ENCODE measurements at regions not wholly inside any gene's neighbourhood (a gene's known extent, or its start where the extent isn't known, plus 50 kb on each side); places are given as distances from the start of the nearest gene placed in this dataset.

DNA sequence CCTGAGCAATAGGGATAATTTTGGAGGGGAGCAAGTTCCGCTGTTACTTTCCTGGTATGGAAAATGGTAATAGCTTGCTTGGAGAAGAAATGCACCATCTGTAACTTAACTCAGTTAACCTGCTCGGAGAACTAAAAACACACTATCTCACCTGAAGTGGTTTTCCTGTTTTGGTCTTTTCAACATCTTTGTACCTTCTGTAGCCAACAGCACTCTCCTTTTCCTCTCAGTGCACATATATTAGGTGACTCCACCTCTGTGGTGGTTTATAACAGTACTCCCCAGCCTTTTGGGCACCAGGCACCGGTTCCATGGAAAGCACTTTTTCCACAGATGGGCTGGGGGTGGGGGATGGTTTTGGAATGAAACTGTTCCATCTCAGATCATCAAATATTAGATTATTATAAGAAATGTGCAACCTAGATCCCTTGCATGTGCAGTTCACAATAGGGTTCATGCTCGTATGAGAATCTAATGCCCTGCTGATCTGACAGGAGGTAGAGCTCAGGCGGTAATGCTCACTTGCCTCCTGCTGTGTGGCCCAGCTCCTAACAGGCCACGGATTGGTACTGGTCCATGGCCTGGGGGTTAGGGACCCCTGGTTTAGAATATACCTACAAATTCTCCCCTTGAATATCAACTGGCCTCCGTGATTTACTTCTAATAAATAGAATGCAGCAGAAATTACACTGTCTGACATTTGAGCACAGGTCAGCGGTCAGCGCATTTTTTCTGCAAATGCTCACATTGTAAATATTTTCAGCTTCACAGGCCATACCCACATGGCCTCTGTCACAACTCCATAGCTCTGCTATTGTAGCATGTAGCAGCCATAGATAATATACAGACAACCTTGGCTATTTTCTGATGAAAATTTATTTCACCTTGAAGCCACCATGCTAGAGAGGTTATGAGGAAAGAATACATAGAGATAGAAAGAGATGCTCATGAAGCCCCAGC lies 83.8 kb upstream of the SUCLG2 start:
- no peaks in the 10 kb centered on the region for H4K20me1 ChIP-seq (ENCODE audit: insufficient read depth)
- H2AFZ ChIP-seq (ENCODE audit: low read depth): no peak overlapping the region
- no peaks in the 10 kb centered on the region for H3F3A ChIP-seq (replicated peaks; ENCODE audit: insufficient read depth)
- H3K27me3 ChIP-seq (ENCODE audit: insufficient read depth): no peaks in the 10 kb centered on the region
- no peaks in the 10 kb centered on the region for H3K9me3 ChIP-seq
- ChIA-PET POLR2A (no interaction called here), CTCF (no interaction called here)
- no peak overlapping the region for H3K9ac ChIP-seq
- H3K4me2 ChIP-seq: no peak overlapping the region
- H3K4me1 ChIP-seq (ENCODE audit: control insufficient read depth in 1 of 2, insufficient read depth in 2 of 2, low read depth in 1 of 2, low read length in 1 of 2): peaks cover 0 to 4% of the 10 kb centered on the region in 2 experiments; a peak in 2 of 4 replicates
- H3K27ac ChIP-seq (ENCODE audit: low read depth in 2 of 2, low read length in 1 of 2): no peak overlapping the region; a peak in 1 of 4 replicates
- H3K9me2 ChIP-seq: no peaks in the 10 kb centered on the region
- no peak overlapping the region for H3K4me3 ChIP-seq (ENCODE audit: low read depth in 2 of 2, low read length in 1 of 2)
- no peak for DNase-seq
- TF ChIP-seq, protein P1, sequence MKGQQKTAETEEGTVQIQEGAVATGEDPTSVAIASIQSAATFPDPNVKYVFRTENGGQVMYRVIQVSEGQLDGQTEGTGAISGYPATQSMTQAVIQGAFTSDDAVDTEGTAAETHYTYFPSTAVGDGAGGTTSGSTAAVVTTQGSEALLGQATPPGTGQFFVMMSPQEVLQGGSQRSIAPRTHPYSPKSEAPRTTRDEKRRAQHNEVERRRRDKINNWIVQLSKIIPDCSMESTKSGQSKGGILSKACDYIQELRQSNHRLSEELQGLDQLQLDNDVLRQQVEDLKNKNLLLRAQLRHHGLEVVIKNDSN (IDR thresholded peaks at IDR 0.05; ENCODE audit: borderline replicate concordance, low read depth): no peak
- no peak for TF ChIP-seq RXRA (IDR thresholded peaks at IDR 0.05; ENCODE audit: borderline replicate concordance, low read depth)
- TF ChIP-seq NFIC (IDR thresholded peaks at IDR 0.05; ENCODE audit: borderline replicate concordance): no peak
- TF ChIP-seq RCOR1 (IDR thresholded peaks at IDR 0.05; ENCODE audit: low read length): no peak
- TF ChIP-seq, protein P2, sequence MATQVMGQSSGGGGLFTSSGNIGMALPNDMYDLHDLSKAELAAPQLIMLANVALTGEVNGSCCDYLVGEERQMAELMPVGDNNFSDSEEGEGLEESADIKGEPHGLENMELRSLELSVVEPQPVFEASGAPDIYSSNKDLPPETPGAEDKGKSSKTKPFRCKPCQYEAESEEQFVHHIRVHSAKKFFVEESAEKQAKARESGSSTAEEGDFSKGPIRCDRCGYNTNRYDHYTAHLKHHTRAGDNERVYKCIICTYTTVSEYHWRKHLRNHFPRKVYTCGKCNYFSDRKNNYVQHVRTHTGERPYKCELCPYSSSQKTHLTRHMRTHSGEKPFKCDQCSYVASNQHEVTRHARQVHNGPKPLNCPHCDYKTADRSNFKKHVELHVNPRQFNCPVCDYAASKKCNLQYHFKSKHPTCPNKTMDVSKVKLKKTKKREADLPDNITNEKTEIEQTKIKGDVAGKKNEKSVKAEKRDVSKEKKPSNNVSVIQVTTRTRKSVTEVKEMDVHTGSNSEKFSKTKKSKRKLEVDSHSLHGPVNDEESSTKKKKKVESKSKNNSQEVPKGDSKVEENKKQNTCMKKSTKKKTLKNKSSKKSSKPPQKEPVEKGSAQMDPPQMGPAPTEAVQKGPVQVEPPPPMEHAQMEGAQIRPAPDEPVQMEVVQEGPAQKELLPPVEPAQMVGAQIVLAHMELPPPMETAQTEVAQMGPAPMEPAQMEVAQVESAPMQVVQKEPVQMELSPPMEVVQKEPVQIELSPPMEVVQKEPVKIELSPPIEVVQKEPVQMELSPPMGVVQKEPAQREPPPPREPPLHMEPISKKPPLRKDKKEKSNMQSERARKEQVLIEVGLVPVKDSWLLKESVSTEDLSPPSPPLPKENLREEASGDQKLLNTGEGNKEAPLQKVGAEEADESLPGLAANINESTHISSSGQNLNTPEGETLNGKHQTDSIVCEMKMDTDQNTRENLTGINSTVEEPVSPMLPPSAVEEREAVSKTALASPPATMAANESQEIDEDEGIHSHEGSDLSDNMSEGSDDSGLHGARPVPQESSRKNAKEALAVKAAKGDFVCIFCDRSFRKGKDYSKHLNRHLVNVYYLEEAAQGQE (IDR thresholded peaks at IDR 0.05; ENCODE audit: low read depth, low read length): no peak
- TF ChIP-seq, protein P3, sequence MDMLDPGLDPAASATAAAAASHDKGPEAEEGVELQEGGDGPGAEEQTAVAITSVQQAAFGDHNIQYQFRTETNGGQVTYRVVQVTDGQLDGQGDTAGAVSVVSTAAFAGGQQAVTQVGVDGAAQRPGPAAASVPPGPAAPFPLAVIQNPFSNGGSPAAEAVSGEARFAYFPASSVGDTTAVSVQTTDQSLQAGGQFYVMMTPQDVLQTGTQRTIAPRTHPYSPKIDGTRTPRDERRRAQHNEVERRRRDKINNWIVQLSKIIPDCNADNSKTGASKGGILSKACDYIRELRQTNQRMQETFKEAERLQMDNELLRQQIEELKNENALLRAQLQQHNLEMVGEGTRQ (IDR thresholded peaks at IDR 0.05; ENCODE audit: borderline replicate concordance, low read depth, low read length): no peak
- no peak for TF ChIP-seq GABPA (IDR thresholded peaks at IDR 0.05; ENCODE audit: low read depth)
- TF ChIP-seq FOXJ3 (CRISPR knock-in tag; IDR thresholded peaks at IDR 0.05): no peak
- TF ChIP-seq FOXM1 (IDR thresholded peaks at IDR 0.05; ENCODE audit: low read depth): no peak
- TF ChIP-seq, protein P4, sequence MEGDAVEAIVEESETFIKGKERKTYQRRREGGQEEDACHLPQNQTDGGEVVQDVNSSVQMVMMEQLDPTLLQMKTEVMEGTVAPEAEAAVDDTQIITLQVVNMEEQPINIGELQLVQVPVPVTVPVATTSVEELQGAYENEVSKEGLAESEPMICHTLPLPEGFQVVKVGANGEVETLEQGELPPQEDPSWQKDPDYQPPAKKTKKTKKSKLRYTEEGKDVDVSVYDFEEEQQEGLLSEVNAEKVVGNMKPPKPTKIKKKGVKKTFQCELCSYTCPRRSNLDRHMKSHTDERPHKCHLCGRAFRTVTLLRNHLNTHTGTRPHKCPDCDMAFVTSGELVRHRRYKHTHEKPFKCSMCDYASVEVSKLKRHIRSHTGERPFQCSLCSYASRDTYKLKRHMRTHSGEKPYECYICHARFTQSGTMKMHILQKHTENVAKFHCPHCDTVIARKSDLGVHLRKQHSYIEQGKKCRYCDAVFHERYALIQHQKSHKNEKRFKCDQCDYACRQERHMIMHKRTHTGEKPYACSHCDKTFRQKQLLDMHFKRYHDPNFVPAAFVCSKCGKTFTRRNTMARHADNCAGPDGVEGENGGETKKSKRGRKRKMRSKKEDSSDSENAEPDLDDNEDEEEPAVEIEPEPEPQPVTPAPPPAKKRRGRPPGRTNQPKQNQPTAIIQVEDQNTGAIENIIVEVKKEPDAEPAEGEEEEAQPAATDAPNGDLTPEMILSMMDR (IDR thresholded peaks at IDR 0.05): no peak
- TF ChIP-seq EZH2phosphoT487 (IDR thresholded peaks at IDR 0.05; ENCODE audit: borderline replicate concordance, low read depth): no peak
- TF ChIP-seq TCF12 (IDR thresholded peaks at IDR 0.05): no peak
- TF ChIP-seq SIN3A (IDR thresholded peaks at IDR 0.05; ENCODE audit: borderline replicate concordance, low read depth, low read length): no peak
- TF ChIP-seq TAF1 (IDR thresholded peaks at IDR 0.05; ENCODE audit: borderline replicate concordance, low read depth, low read length): no peak
- TF ChIP-seq, protein P5, sequence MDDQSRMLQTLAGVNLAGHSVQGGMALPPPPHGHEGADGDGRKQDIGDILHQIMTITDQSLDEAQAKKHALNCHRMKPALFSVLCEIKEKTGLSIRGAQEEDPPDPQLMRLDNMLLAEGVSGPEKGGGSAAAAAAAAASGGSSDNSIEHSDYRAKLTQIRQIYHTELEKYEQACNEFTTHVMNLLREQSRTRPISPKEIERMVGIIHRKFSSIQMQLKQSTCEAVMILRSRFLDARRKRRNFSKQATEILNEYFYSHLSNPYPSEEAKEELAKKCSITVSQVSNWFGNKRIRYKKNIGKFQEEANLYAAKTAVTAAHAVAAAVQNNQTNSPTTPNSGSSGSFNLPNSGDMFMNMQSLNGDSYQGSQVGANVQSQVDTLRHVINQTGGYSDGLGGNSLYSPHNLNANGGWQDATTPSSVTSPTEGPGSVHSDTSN (IDR thresholded peaks at IDR 0.05): no peak
- TF ChIP-seq MEF2A (IDR thresholded peaks at IDR 0.05; ENCODE audit: borderline replicate concordance, low read depth): no peak
- no peak for TF ChIP-seq TEAD4 (IDR thresholded peaks at IDR 0.05; ENCODE audit: borderline replicate concordance, insufficient read depth)
- no peak for TF ChIP-seq RAD21 (IDR thresholded peaks at IDR 0.05; ENCODE audit: low read length)
- no peak for TF ChIP-seq ELF1 (IDR thresholded peaks at IDR 0.05)
- TF ChIP-seq, protein P6, sequence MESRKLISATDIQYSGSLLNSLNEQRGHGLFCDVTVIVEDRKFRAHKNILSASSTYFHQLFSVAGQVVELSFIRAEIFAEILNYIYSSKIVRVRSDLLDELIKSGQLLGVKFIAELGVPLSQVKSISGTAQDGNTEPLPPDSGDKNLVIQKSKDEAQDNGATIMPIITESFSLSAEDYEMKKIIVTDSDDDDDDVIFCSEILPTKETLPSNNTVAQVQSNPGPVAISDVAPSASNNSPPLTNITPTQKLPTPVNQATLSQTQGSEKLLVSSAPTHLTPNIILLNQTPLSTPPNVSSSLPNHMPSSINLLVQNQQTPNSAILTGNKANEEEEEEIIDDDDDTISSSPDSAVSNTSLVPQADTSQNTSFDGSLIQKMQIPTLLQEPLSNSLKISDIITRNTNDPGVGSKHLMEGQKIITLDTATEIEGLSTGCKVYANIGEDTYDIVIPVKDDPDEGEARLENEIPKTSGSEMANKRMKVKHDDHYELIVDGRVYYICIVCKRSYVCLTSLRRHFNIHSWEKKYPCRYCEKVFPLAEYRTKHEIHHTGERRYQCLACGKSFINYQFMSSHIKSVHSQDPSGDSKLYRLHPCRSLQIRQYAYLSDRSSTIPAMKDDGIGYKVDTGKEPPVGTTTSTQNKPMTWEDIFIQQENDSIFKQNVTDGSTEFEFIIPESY (IDR thresholded peaks at IDR 0.05; ENCODE audit: borderline replicate concordance, low read depth): no peak
- 62% methylated on average over 9 of the region's 9 CpGs for WGBS (ENCODE audit: low lambda C conversion rate)
- no peaks in the 10 kb centered on the region for H3K36me3 ChIP-seq (replicated peaks in 1 of 2; ENCODE audit: control insufficient read depth in 1 of 2, insufficient read depth in 2 of 2, low read length in 1 of 2)
- H3K79me2 ChIP-seq (ENCODE audit: insufficient read depth): no peaks in the 10 kb centered on the region
